Medulla oblongata (tissue), 1 donor: ENCODE measurements at regions not wholly inside any gene's neighbourhood (a gene's known extent, or its start where the extent isn't known, plus 50 kb on each side); places are given as distances from the start of the nearest gene placed in this dataset.
"Not testable (repeated sequence)": the region's sequence is repeated elsewhere in the genome, so short reads cannot be mapped to it uniquely, and the experiment has no call there.

ENCODE experiments used
- DNase-seq: peaks from one replicate; pipeline ENCODE4 v3.0.0-alpha.2; 2015; ENCODE audit errors: extremely low spot score

DNA sequence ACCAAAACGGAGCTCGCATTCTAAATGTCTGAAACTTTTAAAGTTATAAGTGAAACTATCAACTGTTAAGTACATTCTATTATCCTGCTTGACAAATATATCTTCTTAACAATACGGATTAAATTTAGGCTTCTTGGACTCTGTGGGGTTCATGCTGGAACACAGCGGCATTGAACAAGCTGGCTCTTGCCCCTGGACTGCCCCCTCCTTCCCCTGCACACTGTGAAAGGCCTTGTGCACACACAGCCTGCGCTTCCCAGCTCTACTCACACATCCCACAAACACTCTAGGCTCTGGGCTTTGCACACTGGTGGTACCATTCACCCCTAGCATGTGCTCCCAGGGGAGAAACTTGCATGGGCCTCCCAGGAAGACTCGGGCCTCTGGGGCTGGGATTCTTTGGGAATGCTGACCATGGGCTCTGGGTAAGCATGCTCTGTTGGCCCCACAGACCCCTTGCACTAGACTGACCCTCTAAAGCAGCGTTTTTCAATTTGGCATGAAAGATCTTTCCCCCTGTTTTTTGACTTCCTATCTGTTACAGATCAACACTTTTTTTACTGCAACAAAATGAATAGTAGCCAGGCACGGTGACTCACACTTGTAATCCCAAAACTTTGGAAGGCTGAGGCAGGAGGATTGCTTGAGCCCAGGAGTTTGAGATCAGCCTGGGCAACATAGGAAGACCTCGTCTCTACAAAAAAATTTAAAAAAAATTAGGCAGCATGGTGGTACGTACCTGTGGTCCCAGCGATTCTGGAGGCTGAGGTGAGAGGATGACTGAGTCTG lies 96.2 kb upstream of the CPM start:
- no peak for DNase-seq

DNA sequence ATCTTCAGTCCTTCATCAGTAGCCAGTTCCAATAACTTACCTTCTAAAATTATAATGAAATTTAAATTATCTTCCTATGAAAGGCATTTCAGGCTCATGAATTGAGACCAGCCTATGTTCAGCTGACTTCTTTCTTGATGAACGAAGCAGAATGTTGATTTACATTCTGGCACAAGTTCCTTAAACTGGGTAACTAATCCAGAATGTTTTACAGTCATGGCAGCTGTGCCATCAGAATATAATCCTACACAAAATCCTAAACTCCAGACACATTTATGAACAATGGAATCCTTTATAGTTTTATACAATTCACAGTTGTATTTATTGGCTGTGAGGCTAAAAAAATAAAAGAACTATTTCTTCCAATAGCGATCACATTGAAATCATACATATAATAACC lies 97.3 kb upstream of the CPM start:
- DNase-seq = no peak

DNA sequence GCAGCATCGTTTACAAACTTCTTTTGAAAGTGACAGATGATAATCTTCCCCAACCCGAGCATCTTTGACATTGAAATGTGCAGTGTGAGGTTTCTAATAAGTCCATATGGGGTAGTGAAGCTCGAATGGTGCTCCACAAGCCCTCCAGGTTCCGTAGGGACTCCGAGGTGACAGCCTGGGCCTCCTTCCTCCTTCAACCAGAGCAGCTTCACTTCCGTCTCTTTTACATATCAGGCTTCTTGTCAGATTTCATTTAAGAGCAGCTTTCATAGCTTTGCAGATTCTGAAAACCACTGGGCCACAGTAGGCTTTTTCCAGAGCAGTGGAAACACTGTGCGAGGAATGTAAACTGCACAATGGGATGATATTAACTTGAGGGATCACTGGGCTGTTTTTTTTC lies 103.6 kb upstream of the CPM start:
- DNase-seq = no peak

DNA sequence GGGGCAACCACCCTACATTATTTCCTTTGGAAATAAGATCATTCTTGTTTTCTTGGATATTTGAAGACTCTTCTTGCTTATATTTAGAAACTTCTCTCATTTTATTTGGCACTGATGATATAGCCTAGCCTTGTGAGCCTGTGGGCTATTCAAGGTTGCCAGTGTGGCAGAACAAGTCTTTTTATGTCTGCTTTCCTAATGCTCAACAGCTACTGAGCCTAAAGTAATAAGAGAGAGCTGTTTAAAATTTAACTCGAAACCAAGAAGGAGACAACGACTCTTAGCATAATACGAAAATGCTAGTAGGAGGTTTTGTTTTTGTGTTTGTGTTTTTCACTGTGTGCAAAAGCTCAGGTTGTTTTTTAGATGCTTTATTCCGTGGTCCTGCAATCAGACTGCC lies 104.0 kb upstream of the CPM start:
- DNase-seq = no peak

DNA sequence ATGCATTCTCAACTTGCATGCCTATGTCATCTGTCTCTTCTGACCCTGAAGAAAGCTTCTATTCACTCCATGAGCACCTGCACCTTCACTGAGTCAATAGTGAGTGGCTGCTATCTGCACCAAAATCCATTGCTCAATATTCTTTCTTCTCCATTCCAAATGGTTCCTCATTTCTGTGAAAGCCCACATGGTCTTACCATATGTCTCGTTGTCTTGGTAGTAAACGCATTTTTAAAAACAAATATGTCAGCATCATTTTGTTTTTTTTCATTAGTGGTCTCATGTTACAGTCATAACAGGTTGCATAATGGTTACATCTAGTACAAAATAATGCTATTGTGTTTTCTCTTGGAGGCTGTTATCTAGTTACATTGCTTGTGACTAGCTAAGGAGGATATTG lies 106.9 kb upstream of the CPM start:
- no peak for DNase-seq

DNA sequence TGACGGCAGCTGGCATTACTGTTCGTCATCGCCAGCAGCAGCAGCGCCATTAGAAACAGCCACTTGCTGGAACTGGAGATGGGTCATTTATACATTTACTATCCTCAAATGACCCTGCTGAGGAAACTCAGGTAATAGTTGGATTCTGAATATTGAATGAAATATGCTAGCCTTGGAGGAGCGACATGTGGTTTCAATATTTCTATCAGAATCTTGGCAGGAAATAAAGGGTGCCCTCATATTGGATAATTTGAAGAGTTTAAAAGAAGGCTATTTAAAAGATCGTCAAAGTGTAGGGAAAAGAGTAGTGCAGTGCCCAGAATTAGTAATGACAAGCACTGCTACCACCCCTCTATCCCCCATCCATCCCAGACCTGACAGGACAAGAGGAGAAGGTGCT lies 109.6 kb upstream of the CPM start:
- DNase-seq = no peak

DNA sequence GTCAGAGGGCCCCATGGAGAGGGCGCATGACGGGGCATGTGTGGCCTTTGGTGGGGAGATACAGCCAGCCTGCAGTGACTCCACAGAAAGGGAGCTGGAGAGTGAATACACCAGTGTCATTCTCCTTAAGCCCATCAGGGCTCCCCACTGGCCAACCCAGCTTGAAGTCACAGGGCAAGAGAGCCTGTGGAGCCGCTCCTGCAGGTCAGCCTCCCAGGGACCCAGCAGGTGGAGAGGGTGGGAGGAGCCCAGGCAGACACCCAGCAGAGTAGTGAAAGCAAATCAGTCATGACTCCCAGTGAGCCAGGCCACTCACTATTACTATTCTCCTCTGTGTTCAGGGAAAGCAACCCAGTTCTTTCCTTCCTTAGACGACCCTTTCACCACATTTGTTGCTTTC lies 110.0 kb upstream of the CPM start:
- no peak for DNase-seq

DNA sequence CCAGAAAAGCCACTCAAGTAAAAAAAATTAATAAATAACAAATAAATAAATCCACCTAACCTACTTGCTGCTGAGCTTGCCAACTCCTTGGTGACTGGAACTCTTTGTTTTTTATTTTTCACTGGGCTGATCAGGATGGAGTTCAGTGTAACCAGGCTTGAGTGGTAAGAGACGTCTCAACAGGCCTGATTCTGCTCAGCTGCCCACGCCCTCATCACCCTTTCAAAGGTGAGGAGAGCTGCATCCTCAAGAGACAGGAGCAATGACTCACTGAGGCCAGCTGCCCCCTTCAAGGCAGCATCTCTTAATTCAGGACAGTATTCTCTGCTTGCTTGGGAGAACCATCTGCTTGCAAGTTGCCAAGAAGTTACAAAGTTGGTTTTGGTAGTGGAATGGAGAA lies 111.9 kb upstream of the CPM start:
- DNase-seq = no peak

DNA sequence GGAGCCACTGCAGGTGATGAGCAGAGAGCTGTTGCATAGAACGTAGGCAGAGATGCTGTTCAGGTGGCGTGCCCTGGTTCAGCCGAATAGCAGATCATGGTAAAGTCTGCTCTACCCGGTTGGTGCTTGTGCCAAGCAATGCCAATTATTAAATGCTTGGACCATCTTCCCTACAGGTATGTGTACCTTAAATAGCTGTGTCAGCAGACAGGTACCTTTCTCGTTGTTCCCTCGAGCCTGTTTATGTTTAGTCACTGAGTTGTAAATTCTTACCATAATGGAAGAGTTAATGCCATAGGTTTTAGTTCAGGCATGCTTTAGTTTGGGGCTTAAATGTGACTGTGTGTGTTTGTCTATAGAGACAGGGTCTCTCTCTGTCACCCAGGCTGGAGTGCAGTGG lies 112.5 kb upstream of the CPM start:
- no peak for DNase-seq

DNA sequence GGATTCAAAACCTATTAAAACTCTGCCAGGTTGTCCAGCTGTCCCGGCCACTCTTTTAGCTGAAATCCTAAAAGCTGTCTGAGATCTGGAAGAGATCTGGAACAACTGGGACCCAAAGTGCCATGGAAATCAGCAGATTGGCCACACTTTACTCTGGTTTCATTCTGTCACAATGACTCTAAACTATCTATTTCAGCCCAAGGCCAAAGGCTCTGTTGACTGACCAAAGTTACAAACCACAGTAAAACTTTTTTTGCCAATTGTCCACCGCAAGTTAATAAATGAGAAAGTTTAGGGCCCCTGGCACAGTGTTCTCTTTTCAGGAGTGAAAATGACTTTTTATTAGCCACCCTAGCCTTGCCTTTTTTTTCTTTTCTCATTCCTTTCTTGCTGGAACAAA lies 113.4 kb upstream of the CPM start:
- DNase-seq = no peak

DNA sequence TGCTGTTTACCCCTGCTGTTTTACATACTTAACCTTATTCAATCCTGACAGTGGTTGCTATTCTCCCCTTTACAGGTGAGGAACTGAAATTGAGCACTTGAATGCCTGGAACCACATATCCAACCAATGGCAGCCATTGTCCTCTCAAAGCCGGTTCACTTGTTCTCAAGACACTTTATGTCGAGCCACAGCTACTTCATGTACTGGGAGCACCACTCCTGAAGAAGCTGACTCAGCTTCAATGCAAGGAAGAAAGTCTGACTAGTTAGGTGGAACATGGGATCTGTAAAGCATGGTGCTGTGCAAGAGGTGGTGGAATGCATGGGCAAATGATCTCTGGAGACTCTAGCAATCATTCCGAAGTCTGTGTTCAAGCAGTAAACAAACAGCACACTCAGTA lies 113.9 kb upstream of the CPM start:
- no peak for DNase-seq

DNA sequence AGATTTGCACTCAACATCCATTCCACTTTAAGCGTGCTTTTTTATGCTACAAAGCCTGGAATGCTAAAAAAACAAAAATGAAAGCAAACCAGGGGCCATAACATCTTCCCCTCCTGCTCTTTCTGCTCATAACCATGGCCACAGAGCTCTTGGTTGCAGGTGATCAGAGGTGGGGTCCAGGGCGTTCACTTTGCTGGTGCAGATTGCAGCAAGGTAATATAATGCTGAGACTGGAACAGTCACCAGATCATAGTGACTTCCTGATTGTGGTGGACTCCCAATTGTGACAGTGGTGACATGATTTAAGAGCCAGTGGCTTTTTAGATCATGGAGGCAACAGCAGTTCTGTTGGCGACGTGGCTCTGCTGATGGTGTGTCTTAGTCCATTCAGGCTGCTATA lies 115.0 kb upstream of the CPM start:
- no peak for DNase-seq

DNA sequence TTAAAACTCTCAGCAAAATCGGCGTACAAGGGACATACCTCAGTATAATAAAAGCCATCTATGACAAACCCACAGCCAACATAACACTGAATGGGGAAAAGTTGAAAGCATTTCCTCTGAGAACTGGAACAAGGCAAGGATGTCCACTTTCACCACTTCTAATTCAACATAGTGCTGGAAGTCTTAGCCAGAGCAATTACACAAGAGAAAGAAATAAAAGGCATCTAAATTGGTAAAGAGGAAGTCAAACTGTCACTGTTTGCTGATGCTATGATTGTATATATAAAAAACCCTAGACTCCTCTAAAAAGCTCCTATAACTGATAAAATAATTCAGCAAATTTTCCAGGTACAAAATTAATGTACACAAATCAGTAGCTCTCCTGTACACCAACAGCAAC lies 116.9 kb upstream of the CPM start:
- not testable (repeated sequence) for DNase-seq

DNA sequence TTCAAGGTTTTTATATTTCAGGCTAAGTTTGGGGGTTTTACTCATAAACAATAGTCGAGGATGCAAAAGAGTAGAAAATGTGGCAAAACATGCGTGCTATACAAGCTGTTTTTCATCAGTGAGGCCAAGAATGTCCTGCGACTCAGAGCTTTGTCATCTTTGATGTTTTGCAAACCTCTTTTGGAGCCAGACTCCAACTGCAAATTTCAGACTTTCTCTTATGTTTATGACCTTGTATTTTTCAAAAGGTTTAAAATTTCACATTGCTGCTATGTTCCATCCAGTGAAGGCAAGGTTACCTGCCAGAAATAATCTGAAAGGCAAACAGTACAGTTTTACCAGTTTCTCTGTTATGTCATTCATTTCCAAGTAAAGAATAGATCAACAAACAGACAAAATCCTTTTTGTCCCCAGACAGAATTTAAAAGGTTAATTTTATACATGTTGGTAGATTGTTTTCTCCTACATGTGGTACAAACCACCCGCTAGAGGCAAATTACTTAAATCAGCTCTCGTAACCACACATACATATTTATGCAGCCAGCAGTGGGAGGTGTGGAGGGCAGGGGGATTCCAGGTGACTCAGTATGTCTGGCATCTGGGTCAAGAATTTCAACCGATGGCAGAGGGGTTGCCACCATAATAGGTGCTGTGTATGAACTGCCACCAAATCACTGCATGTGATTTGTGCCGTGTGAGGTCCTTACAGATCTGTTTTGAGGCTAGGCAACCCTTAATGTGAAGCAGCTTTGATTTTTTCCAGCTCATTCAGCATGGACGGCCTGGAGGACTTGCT lies 119.8 kb upstream of the CPM start:
- DNase-seq = no peak

DNA sequence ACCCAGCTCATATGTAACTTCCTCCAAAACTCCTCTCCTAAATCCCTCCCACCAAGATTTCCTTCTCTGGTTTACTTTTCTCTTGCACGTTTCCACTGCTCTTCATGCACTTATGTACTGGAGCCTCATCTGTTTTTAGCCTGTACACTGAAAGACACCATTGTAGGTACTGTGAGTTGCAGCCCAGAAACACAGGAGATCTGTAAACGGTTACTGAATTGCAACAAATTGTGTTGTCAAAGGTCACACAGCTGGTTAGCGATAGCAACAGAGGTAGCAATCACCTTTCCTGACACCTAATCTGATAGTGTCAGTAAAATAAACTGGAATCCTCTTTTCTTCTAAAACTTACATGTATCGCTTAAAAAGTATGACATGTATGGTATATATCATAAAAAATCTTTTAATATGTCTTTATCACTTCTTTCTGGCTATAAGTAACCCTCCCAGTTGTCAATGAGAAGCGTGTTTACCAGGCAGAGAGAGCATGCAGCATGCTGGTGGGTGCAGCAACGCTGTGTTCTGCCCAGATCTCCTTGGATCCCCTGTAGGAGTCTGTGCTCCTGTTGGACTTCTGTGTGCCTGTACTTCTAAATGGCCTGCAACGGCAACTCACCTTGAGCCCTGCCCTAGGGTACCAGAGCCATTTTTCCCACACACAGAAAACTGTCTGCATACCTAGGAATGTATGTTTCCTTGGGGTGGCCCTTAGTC lies 121.5 kb upstream of the CPM start:
- DNase-seq = no peak

DNA sequence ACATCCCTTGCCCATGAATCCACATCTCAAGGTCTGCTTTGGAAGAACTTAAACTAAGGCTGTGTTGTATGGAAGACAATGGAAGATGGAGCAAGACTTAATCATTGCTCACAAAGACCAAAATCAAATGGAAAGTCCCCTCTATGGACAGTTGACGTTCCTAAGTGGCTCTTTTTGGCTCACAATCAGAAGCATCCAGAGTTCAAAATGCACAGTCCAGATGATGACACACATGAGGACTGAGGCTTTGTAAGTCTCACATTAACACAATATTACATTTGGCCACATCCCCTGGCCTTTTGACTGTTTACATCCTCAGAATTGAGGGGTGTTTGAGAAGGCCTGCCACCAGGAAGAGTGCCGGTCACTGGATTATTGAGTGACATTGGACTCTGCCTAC lies 122.3 kb upstream of the CPM start:
- no peak for DNase-seq

DNA sequence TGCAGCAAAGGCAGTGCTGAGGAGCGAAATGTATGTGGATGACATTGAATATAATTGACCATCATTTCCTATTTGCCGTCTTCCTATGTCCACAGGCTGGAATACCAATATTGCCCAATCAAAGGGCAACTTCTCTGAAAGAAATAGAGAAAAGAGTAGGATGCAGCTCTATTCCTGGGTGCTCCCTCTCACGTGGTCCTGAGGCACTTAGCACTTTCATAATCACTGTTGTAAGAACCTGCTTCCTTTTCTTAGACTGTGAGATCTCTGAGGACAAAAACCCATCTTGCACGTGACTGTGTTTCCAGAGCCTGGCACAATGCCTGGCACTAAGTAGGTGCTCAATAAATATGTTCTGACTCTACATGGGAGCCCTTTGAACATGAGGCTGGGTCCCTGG lies 122.7 kb upstream of the CPM start:
- peak; percentile 20 for DNase-seq

DNA sequence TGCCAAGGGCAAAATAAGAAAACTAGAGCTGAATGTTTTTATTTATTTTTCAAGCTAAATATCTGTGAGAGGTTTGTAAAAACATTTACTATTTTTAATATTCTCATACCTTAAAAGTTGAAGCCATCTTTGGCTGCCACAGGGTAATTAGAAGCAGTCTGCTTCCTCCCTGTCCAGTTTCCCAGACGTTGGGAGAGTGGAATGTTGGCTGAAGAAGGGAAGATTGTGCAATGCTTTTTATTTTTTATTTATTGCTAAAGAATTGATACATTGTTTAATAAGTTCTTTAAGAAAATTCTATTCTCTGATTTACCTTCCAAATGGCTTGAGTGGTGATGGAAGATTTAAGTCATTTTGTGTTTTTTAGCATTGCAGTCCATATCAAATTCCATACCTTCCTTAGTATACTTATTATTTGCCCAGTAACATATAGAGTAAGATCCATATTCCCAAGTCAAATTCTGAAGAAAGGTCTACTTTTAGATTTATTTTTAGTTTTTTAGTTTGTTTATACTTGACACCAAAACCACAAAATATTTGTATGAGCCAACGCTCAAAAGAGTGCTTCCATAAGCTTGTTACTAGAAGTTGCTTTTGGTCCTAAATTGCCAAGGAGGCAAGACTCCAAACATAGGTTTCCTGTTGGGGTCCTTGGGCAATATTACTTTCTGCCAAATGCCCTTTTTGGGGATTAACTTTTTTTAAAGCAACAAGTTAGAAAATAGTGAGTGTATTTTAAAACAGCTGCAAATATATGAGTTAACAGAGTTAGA lies 124.0 kb upstream of the CPM start:
- no peak for DNase-seq

DNA sequence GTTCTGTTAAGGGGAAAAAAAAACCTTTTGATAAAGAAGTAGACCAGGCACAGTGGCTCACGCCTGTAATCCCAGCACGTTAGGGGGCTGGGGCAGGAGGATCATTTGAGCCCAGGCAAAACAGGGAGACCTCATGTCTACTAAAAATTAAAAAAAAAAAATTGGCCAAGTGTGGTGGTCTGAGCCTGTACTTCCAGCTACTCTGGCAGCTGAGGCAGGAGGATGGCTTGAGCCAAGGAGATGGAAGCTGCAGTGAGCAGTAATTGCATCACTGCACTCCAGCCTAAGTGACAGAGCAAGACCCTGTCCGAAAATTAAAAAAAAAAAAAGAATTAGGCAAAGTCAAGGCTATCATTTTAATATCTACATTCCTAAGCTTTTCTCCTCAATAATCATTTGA lies 124.8 kb upstream of the CPM start:
- no peak for DNase-seq

DNA sequence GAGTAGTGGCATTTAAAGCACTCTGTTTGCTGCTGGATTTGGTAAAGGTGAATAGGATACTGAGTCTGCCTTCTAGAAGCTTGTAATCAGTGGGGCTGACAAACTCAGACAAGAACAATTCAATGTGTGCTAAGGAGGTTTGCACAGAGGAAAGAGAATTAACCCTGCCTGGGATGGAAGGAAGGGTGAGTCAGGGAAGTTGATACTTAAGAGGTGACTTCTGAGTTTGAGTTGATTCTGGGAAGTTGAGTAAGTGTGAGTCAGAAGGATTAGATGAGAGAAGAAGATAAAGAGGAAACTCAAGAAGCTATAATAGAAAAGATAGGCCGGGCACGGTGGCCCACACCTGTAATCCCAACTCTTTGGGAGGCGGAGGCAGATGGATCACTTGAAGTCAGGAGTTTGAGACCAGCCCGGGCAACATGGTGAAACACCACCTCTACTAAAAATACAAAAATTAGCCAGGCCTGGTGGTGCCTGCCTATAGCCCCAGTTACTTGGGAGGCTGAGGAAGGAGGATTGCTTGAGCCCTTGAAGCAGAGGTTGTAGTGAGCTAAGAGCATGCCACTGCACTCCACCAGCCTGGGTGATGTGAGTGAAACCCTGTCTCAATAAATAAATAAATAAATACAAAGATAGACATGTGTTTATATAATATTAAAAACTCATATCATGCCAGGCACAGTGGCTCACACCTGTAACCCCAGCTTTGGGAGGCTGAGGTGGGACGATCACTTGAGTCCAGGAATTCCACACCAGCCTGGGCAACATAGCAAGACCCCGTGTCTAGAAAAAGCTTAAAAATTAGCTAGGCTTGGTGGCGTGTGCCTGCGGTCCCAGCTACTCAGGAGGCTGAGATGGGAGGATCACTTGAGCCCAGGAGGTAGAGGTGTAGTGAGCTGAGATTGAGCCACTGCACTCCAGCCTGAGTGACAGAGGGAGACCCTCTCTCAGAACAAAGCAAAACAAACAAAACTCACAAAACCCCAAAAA lies 126.8 kb upstream of the CPM start:
- DNase-seq = no peak

DNA sequence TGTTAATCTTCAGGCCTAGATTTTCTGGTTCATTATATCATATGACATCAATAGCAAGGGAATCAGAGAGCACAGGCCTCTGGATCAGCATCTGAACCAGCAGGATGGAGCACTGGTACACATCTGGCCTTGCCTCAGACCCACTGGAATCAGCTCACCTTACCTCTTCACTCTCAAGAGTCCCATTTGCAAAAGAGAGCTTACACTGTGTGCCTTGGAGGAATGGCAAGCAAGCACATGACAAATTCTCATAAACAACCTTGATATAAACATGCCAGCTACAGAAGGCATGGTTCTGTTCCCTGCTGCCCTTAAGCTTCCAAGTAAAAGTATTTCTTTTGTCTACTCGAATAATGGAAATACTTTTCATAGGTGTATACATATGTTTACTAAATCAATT lies 128.6 kb upstream of the CPM start:
- no peak for DNase-seq
